GM19238 (cell line): ENCODE measurements at regions not wholly inside any gene's neighbourhood (a gene's known extent, or its start where the extent isn't known, plus 50 kb on each side); places are given as distances from the start of the nearest gene placed in this dataset.

Experiments used
- DNase-seq: peaks from one replicate; pipeline ENCODE4 v3.0.0; 2011; ENCODE audit warnings: low spot score; ENCODE audit not compliant: insufficient read length

GRCh38 chr5:23089286-23089685 is 236.1 kb upstream of the CDH12 start:
- DNase-seq = no peak

- DNase-seq = no peak
Observed at GRCh38 chr5:23084815-23085214, 231.7 kb upstream of the CDH12 start.

- DNase-seq = no peak
Observed at GRCh38 chr5:23072179-23072578, 219.0 kb upstream of the CDH12 start.

- no peak for DNase-seq
Observed at GRCh38 chr5:23071682-23072081, 218.5 kb upstream of the CDH12 start.

- DNase-seq = no peak
Observed at GRCh38 chr5:23064710-23065109, 211.6 kb upstream of the CDH12 start.

- DNase-seq = no peak
Observed at GRCh38 chr5:23053846-23054245, 200.7 kb upstream of the CDH12 start.

GRCh38 chr5:23042226-23042625 is 189.1 kb upstream of the CDH12 start:
- no peak for DNase-seq

GRCh38 chr5:23035555-23036090 is 182.5 kb upstream of the CDH12 start:
- DNase-seq = no peak

GRCh38 chr5:23033864-23034263 is 180.7 kb upstream of the CDH12 start:
- DNase-seq = no peak

GRCh38 chr5:23029290-23029689 is 176.1 kb upstream of the CDH12 start:
- no peak for DNase-seq

- no peak for DNase-seq
Observed at GRCh38 chr5:23028445-23029021, 175.4 kb upstream of the CDH12 start.

GRCh38 chr5:23027830-23028229 is 174.7 kb upstream of the CDH12 start:
- no peak for DNase-seq

GRCh38 chr5:23027331-23027730 is 174.2 kb upstream of the CDH12 start:
- DNase-seq = no peak

GRCh38 chr5:23026252-23027170 is 173.4 kb upstream of the CDH12 start:
- no peak for DNase-seq

- no peak for DNase-seq
Observed at GRCh38 chr5:23025629-23026233, 172.6 kb upstream of the CDH12 start.

- no peak for DNase-seq
Observed at GRCh38 chr5:23024470-23024869, 171.3 kb upstream of the CDH12 start.

GRCh38 chr5:23014825-23015224 is 161.7 kb upstream of the CDH12 start:
- no peak for DNase-seq

GRCh38 chr5:23014266-23014665 is 161.1 kb upstream of the CDH12 start:
- no peak for DNase-seq

- DNase-seq = no peak
Observed at GRCh38 chr5:23013395-23013998, 160.4 kb upstream of the CDH12 start.

GRCh38 chr5:23012842-23013241 is 159.7 kb upstream of the CDH12 start:
- DNase-seq = no peak

- DNase-seq = no peak
Observed at GRCh38 chr5:23007762-23008161, 154.6 kb upstream of the CDH12 start.

GRCh38 chr5:23007236-23007635 is 154.1 kb upstream of the CDH12 start:
- no peak for DNase-seq
